ENCODE measurements at regions not wholly inside any gene's neighbourhood (a gene's known extent, or its start where the extent isn't known, plus 50 kb on each side); places are given as distances from the start of the nearest gene placed in this dataset.

DNA sequence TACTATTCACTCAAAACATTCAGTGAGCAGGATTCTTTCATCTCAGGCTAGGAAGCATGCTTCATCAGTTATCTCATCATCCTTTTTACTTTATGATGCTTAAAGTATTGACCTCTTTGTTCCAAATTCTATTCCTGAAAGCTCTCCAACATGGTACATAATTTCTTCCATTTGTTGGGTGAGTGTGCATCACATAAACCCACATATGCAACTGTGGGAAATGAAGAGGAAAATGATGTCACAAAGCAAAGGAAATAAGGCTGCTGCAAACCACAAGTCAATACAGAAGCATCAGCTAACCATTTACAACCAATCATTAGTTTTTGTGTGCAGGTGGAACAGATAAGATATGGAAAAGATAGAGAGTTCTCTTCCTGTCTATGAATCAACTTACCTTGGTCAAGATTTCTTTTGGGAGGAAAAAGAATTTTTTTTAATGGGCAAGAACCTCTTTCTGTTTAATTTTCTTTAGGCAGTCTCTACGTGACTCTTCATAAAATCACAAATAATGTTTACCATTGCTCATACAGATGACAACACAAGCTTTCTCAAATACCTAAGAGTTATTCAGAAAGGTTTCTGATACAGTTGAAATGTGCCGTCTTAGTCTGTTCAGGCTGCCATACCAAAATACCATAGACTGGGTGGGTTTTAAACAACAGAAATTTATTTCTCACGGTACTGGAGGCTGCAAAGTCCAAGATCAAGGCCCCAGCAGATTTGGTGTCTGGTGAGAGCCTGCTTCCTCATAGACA is 259.9 kb downstream of the ADGRG6 start:
- no peak for DNase-seq

DNA sequence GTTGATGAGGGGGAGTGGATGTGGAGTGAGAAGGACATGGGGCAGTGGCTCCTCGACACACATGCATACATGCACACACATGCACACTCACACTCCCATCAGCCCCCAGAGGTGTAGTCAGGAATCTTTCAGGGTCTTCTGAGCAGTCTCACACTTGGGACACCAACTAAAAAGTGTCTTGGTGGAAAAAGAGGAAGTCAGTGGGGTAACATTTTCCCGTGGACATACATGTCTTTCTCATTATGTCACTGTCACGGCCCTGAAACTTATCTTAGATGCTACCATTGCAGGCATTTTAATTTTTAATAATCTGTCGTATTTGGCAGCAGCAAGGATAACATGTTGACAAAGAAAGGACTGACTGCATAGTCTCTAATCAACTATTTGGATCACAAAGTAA is 261.1 kb downstream of the ADGRG6 start:
- DNase-seq, result no peak

DNA sequence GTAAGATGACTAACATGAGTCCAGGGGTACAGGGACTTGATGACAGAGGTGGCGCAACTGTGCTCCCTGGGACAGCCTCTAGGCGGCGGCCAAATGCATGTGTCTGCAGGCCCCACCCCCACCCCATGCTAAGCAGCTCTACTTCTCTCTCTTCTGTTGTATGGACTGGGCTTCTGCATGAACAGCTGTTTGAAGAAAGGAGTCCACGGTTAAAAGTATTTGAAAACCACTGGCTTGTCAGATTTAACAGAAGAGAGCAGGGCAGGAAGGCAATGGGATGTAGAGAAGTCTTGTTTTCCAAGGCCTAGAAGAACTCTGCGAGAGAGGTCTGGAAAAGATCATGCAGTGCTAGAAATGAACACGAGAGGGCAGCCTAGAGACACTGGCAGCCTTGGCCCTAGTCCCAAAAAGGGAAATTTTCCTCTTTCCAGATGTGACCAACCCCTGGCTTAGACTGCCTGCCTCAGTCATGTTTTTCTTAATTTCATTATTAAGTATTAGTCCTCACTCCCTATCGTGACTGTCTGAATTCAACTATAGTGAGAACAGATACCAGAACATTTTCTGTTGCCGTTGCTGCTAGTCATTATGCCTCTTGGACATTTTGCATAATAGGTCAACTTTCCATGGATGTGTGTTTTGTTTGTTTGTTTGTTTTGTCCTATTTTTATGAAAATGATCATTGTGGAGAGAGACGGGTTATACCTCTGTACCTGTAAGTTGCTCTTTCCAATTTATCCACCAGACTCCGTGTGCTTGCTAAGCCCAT is 265.0 kb downstream of the ADGRG6 start:
- DNase-seq, result peak; percentile 75 to 76

DNA sequence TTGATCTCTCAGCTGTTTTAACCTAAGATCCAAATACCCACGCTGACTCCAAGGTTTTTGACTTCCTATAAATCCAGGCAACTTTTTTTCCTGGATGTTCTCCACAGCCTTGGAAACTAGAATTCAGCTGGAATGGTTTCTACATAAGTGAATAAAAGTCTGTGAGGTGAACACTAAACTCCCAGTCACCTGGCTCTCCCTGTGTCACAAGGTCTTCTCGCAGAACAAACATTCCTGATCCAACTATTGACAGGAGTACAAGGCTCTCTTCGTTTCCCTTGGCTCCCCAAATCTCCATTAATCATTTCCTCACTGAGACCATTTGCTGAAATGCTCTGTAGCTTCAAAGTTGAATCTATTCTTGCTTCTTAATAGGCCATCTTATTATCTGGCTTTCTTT is 265.7 kb downstream of the ADGRG6 start:
- no peak for DNase-seq

DNA sequence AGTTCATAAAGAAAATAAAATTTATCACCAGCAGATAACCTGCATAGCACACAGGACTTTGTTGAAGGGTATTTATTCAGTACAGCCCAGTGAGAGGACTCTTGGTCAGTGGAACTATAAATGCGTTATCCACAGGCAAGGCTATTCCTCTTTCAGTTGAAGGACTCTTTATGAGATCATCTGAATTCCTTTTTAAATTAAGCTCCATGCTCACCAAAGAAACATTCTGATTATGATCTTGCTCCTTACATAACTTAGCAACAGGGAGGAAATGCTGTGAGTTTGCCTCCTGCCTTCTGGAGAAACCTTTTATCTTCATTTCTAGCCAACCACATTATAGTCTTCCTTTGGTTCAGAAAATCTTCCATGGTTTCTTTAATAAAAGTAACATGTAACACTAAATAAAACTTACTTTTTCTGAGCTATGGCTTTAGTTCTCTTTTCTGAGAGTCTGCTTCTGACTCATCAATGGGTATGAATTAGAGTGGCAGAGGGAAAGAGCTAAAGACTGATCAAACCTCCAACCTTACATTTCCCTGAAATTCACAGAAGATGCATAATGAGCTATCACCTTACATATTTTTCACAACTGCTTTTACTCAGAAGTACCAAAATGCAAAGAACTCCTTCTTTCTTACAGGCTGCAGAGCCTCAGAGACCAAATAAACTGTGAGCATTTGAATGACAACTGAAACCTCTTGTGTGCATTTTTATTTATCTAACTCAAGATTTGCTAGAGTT is 267.2 kb downstream of the ADGRG6 start:
- DNase-seq, result no peak

DNA sequence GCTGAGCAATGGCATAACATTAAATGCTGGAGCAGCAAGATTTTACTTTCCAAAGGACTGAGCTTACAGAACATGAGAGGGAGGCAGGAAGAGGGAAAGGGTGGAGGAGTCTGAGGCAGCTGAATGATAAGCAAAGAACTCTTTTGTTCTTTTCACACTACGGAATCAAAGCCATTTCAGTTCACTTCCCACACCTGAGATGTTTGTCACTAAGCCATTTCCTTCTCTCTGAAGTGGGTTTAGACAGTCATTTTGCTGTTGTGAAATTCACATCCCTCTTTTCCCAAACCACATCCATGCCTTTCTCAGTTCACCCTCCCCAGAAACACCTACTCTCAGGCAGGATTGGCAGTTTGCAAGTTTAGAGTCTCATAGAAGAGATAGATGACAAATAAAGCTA is 267.9 kb downstream of the ADGRG6 start:
- no peak for DNase-seq

DNA sequence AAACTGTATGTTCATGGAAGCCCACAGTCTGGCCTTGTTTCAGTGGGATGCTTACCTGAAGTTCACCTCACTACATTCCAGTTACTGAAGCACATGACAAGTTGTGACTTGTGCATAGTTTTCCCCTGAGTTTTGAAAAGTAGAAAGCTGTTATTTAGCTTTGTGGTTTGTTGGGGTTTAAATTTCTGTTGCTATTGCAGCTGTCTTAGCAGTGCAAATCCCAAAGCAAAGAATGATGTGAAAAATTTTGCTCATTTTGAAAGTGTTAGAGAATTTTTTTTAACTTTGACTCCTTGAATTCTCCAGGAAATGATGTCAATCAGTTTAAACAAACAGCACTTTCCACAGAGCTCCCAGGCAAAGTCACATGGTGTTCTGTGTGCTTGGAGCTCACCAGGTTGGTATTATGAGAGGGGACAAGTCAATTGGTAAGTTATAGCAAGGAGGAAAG is 268.4 kb downstream of the ADGRG6 start:
- DNase-seq, result no peak

DNA sequence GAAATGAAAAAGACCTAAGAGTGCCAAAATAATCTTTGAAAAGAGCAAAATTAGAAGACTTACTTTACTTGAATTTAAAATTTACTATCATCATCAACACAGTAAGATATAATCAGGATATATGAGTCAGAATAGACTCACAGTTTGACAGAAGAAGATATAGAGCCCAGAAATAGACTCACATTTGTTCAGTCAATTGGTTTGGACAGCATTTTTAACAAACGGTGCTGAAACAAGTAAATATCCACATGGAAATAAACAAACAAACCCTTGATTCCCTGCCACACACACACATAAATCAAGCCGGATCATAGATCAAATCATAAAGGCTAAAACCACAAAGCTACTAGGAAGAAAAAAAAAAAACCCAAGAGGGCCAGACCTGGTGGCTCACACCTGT is 291.1 kb downstream of the ADGRG6 start:
- no peak for DNase-seq

DNA sequence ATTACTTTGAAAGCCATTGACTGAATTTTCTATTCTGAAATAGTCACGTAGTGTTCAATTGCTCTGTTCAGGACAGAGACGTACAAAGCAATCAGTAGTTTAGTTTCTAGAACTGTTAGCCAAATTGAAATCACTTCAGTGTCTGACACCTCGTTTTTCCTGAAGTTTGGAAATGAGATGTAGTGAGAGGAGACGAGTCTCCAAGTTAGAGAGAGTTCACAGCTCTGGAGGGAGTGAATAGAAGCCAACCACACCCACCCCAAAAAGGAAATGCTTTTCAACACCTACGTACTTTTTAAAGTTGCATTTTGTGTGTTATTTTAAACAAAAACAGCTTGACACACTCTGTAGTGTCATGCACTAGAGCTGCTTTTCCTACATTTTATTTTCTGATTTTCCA is 296.0 kb downstream of the ADGRG6 start:
- DNase-seq, result no peak

DNA sequence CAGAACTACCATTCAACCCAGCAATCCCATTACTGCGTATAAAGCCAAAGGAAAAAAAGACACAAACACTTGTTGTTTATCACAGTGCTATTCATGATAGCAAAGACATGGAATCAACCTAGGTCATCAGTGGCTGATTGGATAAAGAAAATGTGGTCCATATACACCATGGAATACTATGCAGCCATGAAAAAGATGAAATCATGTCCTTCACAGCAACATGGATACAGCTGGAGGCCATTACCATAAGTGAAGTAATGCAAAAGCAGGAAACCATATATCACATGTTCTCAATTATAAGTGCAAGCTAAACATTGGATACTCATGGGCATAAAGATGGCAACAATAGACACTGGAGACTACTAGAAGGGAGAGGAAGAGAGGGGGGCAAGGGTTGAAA is 299.6 kb downstream of the ADGRG6 start:
- DNase-seq, result no peak

DNA sequence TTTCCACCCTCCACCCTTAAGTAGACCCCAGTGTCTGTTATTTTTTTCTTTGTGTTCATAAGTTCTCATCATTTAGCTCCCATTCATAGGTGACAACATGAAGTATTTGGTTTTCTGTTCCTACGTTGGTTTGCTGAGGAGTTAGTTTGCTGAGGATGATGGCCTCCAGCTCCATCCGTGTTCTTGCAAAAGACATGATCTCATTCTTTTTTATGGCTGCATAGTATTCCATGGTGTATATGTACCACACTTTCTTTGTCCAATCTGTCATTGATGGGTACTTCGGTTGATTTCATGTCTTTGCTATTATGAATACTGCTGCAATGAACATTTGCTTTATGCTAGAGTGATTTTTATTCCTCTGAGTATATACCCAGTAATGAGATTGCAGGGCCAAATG is 301.2 kb downstream of the ADGRG6 start:
- no peak for DNase-seq

DNA sequence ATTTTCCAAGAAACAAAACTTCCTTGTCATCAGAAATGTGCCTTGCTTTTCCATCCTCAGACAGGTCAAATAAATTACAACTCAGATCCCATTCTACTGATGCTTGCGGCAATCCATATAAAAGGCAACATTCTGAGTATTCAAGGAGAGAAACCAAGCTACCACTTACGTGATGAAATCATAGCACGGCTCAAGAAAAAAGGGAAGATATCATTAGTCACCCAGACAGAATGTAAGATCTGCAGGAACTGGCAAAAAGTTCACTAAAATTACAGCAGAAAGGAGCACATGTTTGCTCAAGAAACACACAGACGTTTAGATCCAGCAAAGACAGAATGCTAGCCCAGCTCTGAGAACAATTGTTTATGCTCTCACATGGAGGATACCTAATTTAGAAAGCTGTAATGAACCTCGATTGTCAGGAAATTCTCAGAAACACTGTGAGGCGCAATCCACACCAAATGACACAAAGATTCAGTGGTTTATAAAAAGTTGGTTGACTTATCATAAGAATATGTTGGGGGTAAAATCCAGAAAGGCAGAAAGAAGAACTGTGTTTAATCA is 304.2 kb downstream of the ADGRG6 start:
- no peak for DNase-seq

DNA sequence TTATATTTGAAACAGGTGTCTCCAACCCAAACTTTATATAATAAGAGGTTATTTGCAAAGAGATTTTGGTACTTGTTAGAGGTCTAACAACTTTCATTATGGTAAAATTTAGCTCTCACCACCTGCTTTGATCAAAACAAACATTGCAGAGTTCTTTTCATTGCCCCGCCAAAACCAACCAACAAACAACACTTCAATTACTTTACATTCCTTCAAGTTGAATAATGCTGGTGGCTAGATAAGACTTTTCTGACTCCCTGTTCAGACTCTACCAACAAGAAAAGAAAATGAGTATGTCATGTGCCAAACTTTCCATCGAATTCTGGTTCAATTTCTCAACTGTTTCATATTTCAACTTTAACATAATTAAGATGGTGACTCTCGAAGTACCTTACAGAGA is 311.1 kb downstream of the ADGRG6 start:
- DNase-seq, result no peak

DNA sequence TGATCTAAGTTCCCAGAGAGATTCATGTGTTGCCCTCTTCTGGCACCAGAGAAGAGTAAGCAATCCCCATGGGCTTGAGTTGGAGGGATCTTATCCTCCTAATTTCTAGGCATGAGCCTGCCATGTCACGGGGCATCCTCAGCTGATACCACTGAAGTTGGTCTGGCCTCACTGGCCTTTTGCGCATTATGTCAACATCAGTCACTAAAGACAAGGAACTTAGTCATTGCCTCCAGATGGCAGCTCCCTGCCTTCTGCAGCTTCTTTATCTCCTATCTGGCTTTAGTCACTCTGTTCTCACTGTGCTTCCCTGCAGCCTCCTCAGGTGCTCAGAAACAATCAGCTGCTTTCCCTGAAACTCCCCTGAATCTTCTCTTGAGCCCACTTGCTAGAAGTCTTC is 312.2 kb downstream of the ADGRG6 start:
- DNase-seq, result no peak

DNA sequence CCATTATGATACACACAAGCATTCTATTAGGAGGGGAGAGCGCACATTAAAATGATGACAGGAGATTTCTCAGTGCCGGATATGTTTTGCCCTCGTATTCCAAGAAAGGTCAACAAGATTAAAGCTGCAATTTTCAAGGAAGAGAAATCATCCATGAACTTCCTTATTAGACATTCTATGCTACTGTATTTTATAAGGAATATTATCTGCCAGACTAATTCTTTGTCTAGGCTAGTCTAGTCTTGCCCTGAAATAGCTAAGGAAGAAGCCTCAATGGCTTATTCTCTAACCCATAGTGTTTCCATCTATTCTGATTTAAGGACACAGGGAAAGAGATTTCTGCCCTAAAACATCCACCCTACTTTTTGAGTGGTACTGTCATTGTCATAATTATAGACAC is 315.4 kb downstream of the ADGRG6 start:
- no peak for DNase-seq

DNA sequence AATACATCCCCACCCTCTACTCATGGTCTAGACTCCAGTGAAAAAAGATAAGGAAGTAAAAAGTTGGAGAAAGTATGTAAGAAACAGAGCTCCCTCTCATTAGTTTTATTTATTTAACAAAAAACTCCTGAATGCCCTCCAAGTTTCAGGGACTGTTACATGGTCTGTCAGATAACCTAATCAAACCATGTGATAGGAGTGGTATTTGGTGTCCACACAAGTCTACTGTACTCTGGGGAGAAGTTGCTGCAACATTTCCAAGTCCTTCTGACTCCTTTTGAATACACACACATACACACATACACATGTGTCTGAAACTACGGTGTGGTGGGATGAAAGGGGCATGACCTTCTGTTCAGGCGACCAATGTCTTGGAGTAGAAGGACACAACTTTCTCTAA is 320.0 kb downstream of the ADGRG6 start:
- DNase-seq, result no peak

DNA sequence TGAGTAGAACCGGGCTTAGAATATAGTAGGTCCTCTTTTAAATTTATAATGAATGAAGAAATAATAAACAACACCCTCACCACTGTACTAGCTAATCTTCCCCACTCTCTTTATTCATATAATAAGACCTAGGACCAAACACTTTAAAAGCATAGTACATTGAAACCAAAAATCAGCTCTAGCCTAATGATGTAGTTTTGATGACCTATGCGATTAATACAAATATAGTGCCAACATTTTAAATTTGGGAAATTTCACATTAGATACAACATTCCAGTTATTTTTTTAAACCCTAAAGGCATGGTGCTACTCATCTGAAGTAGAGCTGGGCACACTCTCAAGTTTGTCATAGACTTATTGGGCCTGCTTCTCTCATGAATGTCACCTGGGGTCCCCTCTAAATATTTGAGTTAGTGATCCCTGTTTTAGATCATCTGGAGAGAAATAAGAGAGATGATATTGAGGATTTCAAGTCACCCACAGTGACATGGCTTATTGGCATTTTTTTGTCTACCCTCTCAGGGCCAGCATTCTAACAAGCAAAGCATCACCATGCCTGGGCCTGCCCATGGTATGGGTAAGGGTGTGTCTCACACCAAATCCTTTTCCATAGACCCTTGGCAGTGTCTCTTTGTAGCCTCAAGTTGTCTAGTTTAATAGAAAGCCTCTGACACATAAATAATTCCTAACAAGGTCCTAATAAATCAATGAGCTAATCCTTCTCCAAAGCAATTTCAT is 319.8 kb downstream of the HIVEP2 start:
- DNase-seq, result no peak

DNA sequence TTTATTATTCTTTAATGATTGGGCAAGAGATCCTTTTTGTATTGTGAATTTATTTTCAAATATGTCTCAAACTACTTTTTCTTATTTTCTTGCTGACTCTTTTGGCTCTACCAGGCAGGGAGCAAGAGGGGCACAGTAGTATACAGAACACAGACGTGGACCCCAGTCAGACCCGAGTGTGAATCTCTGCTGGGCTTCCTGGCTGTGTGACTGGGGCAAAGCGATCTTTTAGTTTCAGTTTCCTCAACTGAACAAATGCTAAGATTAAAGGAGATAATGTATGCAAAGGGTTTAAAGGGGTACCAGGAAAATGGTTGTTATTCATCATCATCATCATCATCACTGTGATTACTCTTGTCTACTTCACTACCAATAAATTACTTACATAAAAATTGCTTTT is 317.5 kb downstream of the HIVEP2 start:
- DNase-seq, result no peak

DNA sequence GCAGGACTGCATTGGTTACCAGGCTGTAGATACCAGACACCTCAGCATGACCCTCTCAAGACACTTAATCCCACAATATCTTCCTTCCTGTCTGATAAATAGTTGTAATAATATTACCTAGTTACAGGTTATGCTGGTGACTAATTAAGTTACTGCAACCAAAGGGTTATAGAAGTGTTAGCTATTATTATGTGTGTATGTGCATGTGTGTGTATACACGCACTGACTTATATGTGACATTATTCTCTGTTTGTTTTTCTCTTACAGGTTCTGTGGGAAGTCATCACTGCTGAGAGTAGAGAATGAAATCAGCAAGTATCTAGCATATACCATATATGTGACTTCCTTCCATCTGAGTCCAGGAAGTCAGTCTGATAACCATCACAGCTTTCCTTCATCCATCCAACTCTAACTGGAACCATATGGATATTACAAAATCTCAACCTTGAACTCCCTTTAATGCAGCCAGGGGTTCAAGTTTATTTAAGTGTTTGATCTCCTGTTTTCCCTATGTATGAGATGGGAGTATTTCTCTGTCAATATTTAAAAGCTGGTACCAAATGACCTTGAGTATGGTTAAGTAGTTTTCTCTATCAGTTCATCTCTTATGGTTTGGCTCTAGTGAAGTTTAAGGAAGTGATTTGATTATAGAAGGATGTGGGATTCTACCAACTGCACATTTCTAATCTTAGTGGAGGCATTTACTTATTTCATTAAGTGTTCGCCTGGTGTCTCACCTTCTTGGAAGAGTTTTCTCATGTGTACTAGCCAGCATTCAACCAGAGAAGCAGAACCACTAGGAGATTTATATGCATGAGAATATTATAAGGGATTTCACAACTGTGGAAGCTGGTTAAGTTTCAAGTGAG is 313.2 kb downstream of the HIVEP2 start:
- DNase-seq, result no peak

DNA sequence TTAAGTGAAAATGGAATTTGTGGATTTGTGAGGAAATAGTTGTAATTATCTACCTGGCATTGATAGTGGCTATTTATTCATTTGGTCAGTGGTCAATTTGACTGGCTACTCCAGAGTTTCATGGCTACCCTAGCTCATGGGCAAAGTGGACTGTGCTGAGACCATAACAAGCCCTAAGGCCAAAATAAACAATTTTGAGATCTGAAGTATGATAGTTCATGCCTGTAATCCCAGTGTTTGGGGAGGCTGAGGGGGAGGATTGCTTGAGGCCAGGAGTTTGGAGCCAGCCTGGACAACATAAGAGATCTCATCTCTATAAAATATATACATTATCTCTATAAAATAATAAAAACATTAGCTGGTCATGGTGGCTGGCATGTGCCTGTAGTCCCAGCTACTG is 311.7 kb downstream of the HIVEP2 start:
- no peak for DNase-seq

DNA sequence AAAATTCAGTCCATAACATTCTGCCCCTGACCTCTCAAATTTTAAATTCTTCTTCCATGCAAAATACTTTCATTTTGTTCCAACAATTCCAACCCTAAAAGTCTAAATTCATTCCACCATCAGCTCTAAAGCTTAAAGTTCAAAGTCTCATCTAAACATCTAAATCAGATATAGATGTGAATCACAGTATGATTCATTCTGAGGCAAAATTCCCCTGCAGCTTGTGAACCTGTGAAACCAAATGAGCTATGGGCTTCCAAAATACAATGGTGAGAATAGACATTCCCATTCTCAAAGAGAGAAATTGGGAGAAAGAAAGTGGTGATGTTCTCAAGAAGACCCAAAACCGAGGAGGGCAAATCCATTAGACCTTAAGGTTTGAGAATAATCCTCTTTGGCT is 309.8 kb downstream of the HIVEP2 start:
- DNase-seq, result no peak

Measured in activated T-cell treated with anti-CD3 and anti-CD28 coated beads, Interleukin-2, amount 50 U/mL, for 48 hours (primary cell).